Dedifferentiated amniotic fluid mesenchymal stem cell (primary cell): ENCODE measurements at regions not wholly inside any gene's neighbourhood (a gene's known extent, or its start where the extent isn't known, plus 50 kb on each side); places are given as distances from the start of the nearest gene placed in this dataset.

Experiments
- DNase-seq: peaks from one replicate; pipeline ENCODE4 v3.0.0-alpha.2; 2016; ENCODE audit errors: extremely low spot score

DNA sequence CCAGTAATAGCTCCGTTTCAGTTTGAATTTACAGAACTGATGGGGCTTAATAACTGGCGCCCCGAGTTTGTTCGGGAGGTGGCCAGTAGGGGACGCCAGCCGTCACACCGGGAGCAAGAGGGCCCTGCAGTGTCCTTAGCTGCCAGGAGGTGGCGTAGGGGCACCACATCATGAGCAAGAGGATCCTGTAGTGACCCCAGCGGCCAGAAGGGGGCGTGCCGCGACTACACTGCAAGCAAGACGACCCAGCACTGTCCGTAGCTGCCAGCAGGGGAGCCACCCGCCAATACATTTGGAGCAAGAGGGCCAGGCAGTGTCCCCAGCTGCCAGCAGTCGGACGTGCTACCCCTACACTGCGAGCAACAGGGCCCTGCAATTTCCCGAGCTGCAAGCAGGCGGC, 663.7 kb upstream of the B3GAT1 start:
- DNase-seq, result peak; percentile 26

DNA sequence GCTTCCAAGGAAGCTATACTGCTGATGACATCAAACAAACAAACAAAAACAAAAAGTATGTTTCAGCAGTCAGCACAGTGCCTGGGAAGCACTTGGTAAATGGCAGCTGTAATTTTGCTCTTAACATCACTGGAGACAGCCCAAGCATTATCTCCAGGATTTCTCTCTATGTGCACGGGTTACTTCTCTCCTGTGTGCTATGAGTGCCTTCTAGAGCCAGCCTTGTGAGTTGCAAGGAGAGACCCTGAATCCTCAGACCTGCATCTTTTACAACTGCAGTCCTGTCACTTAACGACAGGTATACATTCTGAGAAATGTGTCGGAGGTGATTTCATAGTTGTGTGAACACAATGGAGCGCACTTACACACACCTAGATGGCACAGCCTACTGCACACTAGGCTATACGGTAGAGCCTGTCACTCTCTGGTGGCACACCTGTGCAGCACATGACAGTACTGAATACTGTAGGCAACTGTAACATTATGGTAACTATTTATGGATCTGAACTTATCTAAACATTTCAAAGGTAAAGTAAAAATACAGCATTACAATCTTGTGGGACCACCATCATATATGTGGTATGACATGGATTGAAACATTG, 662.5 kb upstream of the B3GAT1 start:
- no peak for DNase-seq

DNA sequence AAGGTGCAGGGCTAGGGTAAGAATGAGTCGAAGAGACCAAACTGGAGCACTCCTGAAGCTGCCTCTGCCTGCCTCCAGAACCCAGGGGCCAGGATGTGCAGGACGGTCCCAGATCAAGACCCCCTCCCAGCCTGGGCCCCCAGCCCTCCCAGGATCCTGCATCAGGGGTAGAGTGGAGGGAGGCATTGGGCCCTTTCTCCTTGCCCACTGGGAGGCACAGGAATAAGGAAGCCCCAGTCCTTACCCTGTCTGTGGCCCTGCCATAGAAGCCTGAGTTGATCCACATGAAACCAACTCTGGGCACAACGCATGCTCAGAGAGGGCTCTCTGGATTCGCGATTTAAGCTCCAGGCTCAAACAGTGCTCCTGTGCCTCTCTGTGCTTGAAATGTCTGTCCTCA, 661.8 kb upstream of the B3GAT1 start:
- no peak for DNase-seq

DNA sequence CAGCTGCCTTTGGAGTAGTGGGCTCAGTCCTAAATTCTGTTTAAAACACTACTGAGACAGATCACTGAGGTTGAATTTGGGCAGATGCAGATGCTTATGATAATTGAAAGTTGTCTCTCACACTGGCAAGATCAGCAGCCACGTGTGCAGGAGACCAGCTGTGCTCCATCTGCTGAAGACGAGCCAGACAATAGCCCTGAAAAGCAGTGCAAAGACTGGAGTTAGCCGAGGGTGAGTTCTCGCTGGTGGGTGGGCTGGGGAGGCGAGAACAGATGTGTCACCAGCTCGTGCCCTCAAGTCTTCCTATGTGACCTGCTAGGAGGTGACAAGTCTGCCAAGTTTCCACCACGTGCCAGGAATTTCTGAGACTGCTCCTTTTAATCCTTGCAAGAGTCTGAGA, 661.3 kb upstream of the B3GAT1 start:
- no peak for DNase-seq

DNA sequence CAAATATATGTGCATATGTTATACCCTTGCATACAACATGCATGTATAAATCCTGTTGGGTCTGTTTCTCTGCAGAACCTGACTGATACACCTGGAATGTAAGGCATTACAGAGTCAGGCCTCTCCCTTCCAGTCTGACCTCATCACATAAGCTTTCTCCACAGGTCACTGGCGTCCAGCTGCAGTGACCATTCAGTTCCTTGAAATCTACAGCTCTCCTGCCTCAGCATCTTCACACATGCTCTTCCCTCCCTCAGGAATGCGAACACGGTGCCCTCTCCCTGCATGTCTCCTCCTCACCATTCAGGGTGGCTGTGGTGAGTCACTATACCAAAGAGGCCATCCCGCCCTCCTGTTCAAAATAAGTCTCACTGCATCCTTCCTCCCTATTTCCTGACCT, 657.8 kb upstream of the B3GAT1 start:
- no peak for DNase-seq

- no peak for DNase-seq
Observed at GRCh38 chr11:135069063-135069462, 657.0 kb upstream of the B3GAT1 start.

- DNase-seq, result no peak
Observed at GRCh38 chr11:135062994-135063393, 651.0 kb upstream of the B3GAT1 start.

DNA sequence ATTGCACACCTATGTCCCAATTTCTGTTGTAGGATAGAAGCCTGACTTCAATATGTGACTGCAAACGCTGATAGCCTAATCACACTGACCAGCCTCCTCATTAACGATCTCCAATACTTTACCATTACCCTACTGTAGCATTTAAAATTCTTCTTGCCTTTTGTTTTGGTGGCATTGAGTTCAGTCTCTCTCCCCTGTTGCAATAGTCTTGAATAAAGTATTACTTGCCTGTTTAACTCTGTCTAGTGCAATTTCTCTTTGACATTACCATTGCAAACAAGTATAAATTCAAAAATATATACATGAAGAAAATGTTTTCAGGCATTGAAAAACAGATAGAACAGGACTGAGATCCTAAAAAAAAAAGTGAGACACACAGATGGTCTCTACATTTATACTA, 649.1 kb upstream of the B3GAT1 start:
- DNase-seq, result no peak

DNA sequence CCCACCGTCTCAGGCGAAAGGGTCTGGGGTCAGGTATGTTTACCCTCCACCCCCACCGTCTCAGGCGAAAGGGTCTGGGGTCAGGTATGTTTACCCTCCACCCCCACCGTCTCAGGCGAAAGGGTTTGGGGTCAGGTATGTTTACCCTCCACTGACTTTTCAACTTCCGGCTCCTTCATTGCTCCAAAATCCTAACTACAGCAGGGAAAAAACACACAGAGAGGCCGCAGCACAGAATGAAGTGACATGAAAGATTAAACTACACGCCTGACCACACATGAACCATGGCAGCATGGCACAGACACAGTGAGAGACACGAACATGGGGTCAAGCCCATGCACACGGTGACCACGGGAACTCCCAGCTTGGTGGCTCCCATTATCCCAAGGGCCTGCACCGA, 634.9 kb upstream of the B3GAT1 start:
- DNase-seq, result no peak

GRCh38 chr11:135046556-135046955, 634.5 kb upstream of the B3GAT1 start:
- DNase-seq, result no peak

- no peak for DNase-seq
Observed at GRCh38 chr11:135043434-135043833, 631.4 kb upstream of the B3GAT1 start.

- DNase-seq, result no peak
Observed at GRCh38 chr11:135037828-135038227, 625.8 kb upstream of the B3GAT1 start.

DNA sequence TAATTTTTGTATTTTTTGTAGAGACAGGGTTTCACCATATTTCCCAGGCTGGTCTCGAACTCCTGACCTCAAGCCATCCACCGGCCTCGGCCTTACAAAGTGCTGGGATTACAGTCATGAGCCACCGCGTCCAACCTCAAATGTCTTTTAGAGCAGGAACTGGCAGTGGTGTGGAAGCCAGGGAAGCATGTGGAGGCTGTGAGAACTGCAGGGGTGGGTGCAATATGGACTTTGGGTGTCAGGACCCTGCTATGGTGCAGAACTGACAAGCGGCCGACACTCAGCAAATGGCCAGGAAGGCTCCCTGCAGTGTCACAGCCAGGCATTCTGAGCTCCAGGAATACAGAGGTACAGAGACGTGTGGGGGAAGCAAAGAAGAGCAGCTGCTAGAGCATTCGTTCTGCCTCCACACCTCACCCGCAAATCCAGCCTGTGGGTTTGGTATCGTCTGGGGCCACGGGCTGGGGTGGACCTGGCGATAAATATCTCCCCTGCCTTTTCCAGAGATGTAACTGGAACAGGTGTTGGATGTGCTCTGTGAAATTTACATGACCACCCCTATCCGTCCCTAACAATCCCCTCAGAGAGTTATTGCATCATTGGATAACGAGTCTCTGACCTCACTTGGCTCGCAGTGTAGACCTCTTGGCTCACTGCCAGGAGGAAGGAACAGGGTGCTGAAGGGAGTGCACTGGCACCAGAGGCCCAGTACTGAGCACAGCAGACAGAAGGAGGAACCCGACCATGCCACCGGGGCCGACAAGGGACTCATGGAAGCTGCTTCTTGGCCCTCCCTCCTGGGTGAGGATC, 624.7 kb upstream of the B3GAT1 start:
- no peak for DNase-seq

- DNase-seq, result no peak
Observed at GRCh38 chr11:135035282-135035681, 623.2 kb upstream of the B3GAT1 start.

- DNase-seq, result no peak
Observed at GRCh38 chr11:135033540-135033939, 621.5 kb upstream of the B3GAT1 start.

DNA sequence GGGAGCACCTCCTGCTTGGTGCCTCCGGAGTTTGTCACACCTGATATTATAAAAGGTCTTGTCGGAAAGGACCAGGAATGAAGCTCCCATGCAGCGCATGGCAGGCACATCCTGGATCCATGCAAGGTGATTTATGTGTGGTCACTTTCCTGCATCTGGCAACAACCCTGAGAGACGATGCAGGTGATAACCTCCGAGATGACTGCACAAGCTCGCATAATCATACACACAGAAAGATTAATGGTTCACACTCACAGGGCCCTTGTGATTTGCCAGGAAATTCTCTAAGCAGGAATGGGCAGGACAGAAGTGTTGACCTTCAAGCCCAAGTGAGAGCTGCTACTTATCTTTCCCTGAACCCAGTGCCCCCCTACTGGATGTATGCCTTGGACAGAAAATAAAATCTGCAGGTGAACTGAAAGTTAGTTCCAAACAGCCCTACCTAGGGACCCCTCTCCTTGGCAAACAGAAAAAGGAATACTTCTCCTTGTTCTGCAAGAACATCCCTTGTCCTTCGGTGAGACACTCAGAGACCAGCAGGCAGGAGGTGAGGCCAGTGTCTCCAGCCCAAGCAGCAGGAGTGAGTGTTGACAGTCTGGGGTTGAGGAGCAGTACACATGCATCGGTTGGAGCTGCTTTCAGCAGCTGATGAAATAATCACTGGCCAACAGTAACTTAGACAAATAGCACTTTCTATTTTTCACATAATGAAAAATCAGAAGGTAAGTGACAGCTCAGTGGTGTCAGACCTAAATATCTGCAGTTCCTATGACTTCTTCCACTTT, 619.4 kb upstream of the B3GAT1 start:
- DNase-seq, result no peak

DNA sequence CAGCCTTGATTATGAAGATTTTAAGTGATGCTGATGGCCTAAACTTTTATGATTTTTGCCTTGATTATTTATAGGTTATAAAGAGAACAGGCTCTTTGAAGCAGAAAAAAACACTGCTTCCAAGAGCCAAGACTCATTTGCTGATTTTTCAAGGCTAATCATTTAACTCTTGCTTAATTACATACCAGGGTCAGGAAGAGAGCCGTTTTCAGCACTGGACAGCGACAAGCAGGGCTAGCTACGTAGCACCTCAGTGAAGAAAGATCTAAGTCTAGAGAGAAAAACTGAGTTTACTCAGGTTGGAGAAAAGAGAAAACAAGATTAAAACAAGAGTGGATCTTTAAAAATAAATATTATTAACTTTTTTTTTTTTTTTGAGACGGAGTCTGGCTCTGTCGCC, 615.4 kb upstream of the B3GAT1 start:
- DNase-seq, result no peak

- no peak for DNase-seq
Observed at GRCh38 chr11:135023499-135023898, 611.5 kb upstream of the B3GAT1 start.

DNA sequence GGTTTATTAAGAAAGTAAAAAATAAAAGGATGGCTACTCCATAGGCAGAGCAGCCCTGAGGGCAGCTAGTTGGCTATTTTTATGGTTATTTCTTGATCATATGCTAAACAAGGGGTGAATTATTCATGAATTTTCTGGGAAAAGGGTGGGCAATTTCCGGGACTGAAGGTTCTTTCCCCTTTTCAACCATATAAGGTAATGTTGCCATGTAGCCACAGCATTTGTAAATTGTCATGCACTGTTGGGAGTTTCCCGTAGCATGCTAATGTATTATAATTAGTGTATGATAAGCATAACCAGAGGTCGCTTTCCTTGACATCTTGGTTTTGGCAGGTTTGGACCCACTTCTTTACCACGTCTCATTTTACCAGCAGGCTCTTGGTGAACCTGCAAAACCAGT, 610.4 kb upstream of the B3GAT1 start:
- DNase-seq, result no peak

DNA sequence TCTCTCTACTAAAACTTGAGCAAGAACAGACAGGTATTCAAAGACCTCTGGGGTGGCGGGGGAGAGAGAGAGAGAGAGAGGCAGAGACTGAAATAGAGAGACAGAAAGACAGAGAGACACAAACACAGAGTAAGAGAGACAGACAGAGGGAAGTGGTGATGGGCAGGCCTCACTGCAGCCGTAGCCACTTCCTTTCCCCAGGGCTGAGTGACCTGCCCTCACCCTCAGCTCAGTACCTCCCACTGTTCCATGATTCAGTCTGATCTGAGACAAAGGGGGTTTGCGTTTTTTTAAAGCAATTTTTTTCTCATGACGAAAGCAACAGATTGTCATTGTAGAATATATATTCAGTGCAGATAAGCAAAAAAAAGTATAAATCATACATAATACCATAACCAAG, 607.9 kb upstream of the B3GAT1 start:
- DNase-seq, result no peak

GRCh38 chr11:135019343-135019871, 607.4 kb upstream of the B3GAT1 start:
- no peak for DNase-seq

- no peak for DNase-seq
Observed at GRCh38 chr11:135017296-135017695, 605.3 kb upstream of the B3GAT1 start.

- no peak for DNase-seq
Observed at GRCh38 chr11:135015966-135016365, 603.9 kb upstream of the B3GAT1 start.
